ENCODE measurements at regions not wholly inside any gene's neighbourhood (a gene's known extent, or its start where the extent isn't known, plus 50 kb on each side); places are given as distances from the start of the nearest gene placed in this dataset.

DNA sequence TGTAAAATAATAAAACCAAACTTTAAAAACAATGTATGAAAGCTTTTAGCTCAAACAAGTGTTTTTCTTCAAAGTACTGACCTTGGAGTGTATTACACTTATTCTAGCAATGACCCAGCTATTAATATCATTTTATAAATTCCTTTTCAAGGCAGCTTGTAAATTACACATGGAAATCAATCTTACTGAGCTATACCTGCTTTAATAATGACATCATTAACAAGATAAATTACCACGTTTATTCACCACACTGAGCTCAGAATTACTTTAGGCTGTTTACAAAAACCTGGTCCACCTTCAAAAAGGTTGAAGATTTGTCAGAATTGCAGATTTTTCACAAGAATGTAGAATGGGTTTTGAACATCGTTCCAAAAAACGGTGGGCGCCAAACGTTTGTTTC, 91.7 kb upstream of the RFLNA start:
- no peak for TF ChIP-seq EZH2 (IDR thresholded peaks at IDR 0.05; ENCODE audit: insufficient read depth, poor library complexity, severe bottlenecking)
- TF ChIP-seq EZH2phosphoT487 (IDR thresholded peaks at IDR 0.05; ENCODE audit: insufficient read depth, low read depth) = no peak

Measured in GM23248 (cell line).